ENCODE measurements at regions not wholly inside any gene's neighbourhood (a gene's known extent, or its start where the extent isn't known, plus 50 kb on each side); places are given as distances from the start of the nearest gene placed in this dataset.

DNA sequence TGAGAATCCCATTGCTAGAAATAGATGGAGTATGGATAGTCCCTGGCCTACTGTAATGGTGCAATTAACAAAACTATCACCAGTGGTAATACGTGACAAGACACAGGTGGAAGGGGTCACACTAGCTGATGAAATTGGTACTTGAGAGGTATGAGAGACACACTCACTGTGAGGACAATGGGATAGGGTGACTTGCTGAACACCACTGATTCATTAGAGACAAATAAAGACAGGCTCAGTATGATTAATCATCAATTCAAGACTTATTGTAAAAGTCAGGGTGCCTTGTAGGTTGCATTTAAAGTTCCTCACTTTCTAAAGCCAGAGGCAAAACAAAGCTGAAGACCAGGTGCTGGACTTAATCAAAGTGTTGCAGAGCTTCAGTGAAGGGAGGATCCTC, 361.6 kb upstream of the EMCN start:
- Histone ChIP-seq H2AK5ac (ENCODE audit: insufficient read length, low read length) (no peak overlapping the region), H4K20me1 (ENCODE audit: control insufficient read depth, insufficient read depth, insufficient read length) (no peaks in the 10 kb centered on the region), H2AFZ (ENCODE audit: low read length) (no peak overlapping the region), H3K4ac (ENCODE audit: low read depth, low read length) (no peak overlapping the region), H3K27me3 (ENCODE audit: insufficient read depth, low read length) (no peaks in the 10 kb centered on the region), H3K14ac (ENCODE audit: insufficient read depth, low read length) (no peak overlapping the region), H4K5ac (ENCODE audit: insufficient read length, low read depth, low read length) (no peak overlapping the region), H2BK15ac (ENCODE audit: low read depth, low read length) (no peak overlapping the region), H3K79me2 (ENCODE audit: insufficient read depth, low read length) (no peaks in the 10 kb centered on the region), H3K9ac (ENCODE audit: extremely low read depth, insufficient read length, low read length) (no peak overlapping the region), H2BK20ac (ENCODE audit: low read depth, low read length, poor library complexity, severe bottlenecking) (no peak overlapping the region), H3K56ac (ENCODE audit: insufficient read length, low read depth, low read length) (no peak overlapping the region), H4K91ac (ENCODE audit: insufficient read length, low read depth, low read length) (no peak overlapping the region), H3K27ac (ENCODE audit: insufficient read length, low read depth, low read length) (no peak overlapping the region), H2BK120ac (ENCODE audit: low read depth, low read length, poor library complexity, severe bottlenecking) (no peak overlapping the region), H2BK5ac (ENCODE audit: insufficient read length, low read length) (no peak overlapping the region), H3K23me2 (ENCODE audit: insufficient read length, low read depth, low read length, poor library complexity, severe bottlenecking) (no peaks in the 10 kb centered on the region), H3K18ac (ENCODE audit: insufficient read length, low read depth, low read length) (no peak overlapping the region), H4K8ac (replicated peaks; ENCODE audit: insufficient read length, low read depth, low read length) (no peak overlapping the region), H2BK12ac (ENCODE audit: insufficient read length, low read depth, low read length) (no peak overlapping the region), H3T11ph (ENCODE audit: low read length) (no peak overlapping the region), H3K23ac (ENCODE audit: insufficient read length, low read depth, low read length) (no peak overlapping the region), H3K79me1 (ENCODE audit: insufficient read depth, low read depth, low read length, poor library complexity, severe bottlenecking) (no peaks in the 10 kb centered on the region), H3K4me1 (ENCODE audit: insufficient read depth, low read length) (no peaks in the 10 kb centered on the region), H3K4me2 (ENCODE audit: insufficient read depth, insufficient read length, low read length) (no peak overlapping the region), H3K9me3 (ENCODE audit: control insufficient read depth, low read depth, low read length) (no peaks in the 10 kb centered on the region)
- H3K27me3 Mint-ChIP-seq (ENCODE audit: low read depth), result no peaks in the 10 kb centered on the region
- TF ChIP-seq, protein P1, sequence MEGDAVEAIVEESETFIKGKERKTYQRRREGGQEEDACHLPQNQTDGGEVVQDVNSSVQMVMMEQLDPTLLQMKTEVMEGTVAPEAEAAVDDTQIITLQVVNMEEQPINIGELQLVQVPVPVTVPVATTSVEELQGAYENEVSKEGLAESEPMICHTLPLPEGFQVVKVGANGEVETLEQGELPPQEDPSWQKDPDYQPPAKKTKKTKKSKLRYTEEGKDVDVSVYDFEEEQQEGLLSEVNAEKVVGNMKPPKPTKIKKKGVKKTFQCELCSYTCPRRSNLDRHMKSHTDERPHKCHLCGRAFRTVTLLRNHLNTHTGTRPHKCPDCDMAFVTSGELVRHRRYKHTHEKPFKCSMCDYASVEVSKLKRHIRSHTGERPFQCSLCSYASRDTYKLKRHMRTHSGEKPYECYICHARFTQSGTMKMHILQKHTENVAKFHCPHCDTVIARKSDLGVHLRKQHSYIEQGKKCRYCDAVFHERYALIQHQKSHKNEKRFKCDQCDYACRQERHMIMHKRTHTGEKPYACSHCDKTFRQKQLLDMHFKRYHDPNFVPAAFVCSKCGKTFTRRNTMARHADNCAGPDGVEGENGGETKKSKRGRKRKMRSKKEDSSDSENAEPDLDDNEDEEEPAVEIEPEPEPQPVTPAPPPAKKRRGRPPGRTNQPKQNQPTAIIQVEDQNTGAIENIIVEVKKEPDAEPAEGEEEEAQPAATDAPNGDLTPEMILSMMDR (conservative IDR thresholded peaks at IDR 0.05), result no peak
- no CpG with 5 or more reads among the region's 1 CpG for WGBS (ENCODE audit: extremely low coverage, insufficient read length, low lambda C conversion rate)
- H3K9me3 Mint-ChIP-seq, result no peaks in the 10 kb centered on the region; a peak in 1 of 5 replicates
- no peaks in the 10 kb centered on the region for H3K36me3 Mint-ChIP-seq (ENCODE audit: insufficient read depth in 1 of 3, low read depth in 3 of 3)
- H3K27ac Mint-ChIP-seq, result no peak overlapping the region
- DNase-seq, result no peak
- H3K4me3 Mint-ChIP-seq, result no peak overlapping the region
- peaks cover 2 to 5% of the 10 kb centered on the region in 2 experiments; a peak in 3 of 4 replicates for H3K4me1 Mint-ChIP-seq

Data from H9 (cell line).